ENCODE measurements at regions not wholly inside any gene's neighbourhood (a gene's known extent, or its start where the extent isn't known, plus 50 kb on each side); places are given as distances from the start of the nearest gene placed in this dataset.
"Not testable (repeated sequence)": the region's sequence is repeated elsewhere in the genome, so short reads cannot be mapped to it uniquely, and the experiment has no call there.

GRCh38 chr6:91079969-91080368 is 493.1 kb upstream of the MAP3K7 start:
- H3K27ac ChIP-seq: no peak overlapping the region
- no peak for DNase-seq (ENCODE audit: low spot score)
- no peak for TF ChIP-seq CTCF (conservative IDR thresholded peaks at IDR 0.05; ENCODE audit: low read depth)
- CTCF ChIA-PET: interaction anchor here (0.6 kb wide), 2 partner anchors 197 to 1092 kb away, joined by 3 to 7 read pairs; no protein-coding TSS in a partner anchor
- POLR2A ChIA-PET (ENCODE audit: low non-redundant PET): no interaction called here

- CTCF ChIA-PET: interaction anchor here (0.7 kb wide), 1 partner anchor 1693 kb away, joined by 3 read pairs; no protein-coding TSS in a partner anchor
- no peak for TF ChIP-seq CTCF (conservative IDR thresholded peaks at IDR 0.05; ENCODE audit: low read depth)
- H3K27ac ChIP-seq: no peak overlapping the region
- POLR2A ChIA-PET (ENCODE audit: low non-redundant PET): no interaction called here
- DNase-seq (ENCODE audit: low spot score): no peak
Measured at GRCh38 chr6:91075244-91075976, 488.5 kb upstream of the MAP3K7 start.

DNA sequence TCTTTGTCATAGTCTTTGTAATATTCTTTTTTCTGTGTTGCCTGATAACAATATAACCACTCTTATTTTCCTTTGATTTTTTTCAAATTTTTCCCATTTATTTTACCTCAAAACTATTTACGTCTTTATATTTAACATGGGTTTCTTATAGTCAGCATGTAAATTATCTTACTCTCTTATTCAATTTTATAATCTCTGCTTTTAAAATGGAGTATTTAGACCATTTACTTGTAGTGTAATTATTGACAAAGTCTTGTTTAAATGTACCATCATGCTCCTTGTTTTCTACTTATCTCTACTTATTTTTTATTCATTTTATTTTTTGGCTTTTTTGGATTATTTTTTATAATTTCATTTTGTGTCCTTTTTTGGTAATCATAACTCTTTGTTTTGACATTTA is 476.5 kb upstream of the MAP3K7 start:
- CTCF ChIA-PET: no interaction called here
- DNase-seq (ENCODE audit: low spot score): no peak
- TF ChIP-seq CTCF (conservative IDR thresholded peaks at IDR 0.05; ENCODE audit: low read depth): no peak
- POLR2A ChIA-PET (ENCODE audit: low non-redundant PET): no interaction called here
- H3K27ac ChIP-seq: no peak overlapping the region

DNA sequence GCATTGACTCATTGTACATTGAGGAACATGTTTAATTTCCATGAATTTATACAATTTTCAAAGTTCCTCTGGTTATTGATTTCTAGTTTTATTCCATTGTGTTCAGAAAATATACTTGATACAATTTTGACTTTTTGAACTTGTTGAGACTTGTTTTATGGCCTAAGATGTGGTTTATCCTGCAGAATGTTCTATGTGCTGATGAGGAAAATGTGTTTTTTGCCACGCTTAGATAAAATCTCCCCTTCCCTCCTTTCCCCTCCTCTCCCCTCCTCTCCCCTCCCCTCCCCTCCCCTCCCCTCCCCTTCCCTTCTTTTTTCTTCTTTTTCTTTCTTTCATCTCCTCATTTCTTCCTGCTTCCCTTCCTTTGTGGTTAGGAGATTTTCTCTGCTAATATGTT is 470.8 kb upstream of the MAP3K7 start:
- TF ChIP-seq CTCF (conservative IDR thresholded peaks at IDR 0.05; ENCODE audit: low read depth): no peak
- no peak for DNase-seq (ENCODE audit: low spot score)
- ChIA-PET CTCF (no interaction called here), POLR2A (ENCODE audit: low non-redundant PET) (no interaction called here)
- H3K27ac ChIP-seq: no peak overlapping the region

GRCh38 chr6:91055959-91056358 is 469.1 kb upstream of the MAP3K7 start:
- H3K27ac ChIP-seq: no peak overlapping the region
- ChIA-PET POLR2A (ENCODE audit: low non-redundant PET) (no interaction called here), CTCF (no interaction called here)
- no peak for TF ChIP-seq CTCF (conservative IDR thresholded peaks at IDR 0.05; ENCODE audit: low read depth)
- DNase-seq (ENCODE audit: low spot score): no peak

GRCh38 chr6:91052473-91053450 is 465.9 kb upstream of the MAP3K7 start:
- H3K27ac ChIP-seq; POLR2A ChIA-PET (ENCODE audit: low non-redundant PET); DNase-seq (ENCODE audit: low spot score): not testable (repeated sequence)
- CTCF ChIA-PET: interaction anchor here (0.7 kb wide), 1 partner anchor 21 kb away, joined by 3 read pairs; no protein-coding TSS in a partner anchor
